ENCODE measurements at regions not wholly inside any gene's neighbourhood (a gene's known extent, or its start where the extent isn't known, plus 50 kb on each side); places are given as distances from the start of the nearest gene placed in this dataset.

GRCh38 chr3:35184775-35185174 lies 454.6 kb upstream of the ARPP21 start:
- DNase-seq (no peak), ATAC-seq (replicated peaks) (no peak)
- no peaks in the 10 kb centered on the region for H3K4me1 Mint-ChIP-seq
- H3K27ac Mint-ChIP-seq: no peak overlapping the region
- H3K36me3 Mint-ChIP-seq: no peaks in the 10 kb centered on the region
- H3K27me3 Mint-ChIP-seq: no peaks in the 10 kb centered on the region
- no peak overlapping the region for H3K4me3 Mint-ChIP-seq
- H3K9me3 Mint-ChIP-seq: peaks cover 10 to 11% of the 10 kb centered on the region in 2 donors

- H3K4me1 Mint-ChIP-seq: no peaks in the 10 kb centered on the region
- no peak for DNase-seq
Measured at GRCh38 chr3:35187908-35188307, 451.4 kb upstream of the ARPP21 start.

DNA sequence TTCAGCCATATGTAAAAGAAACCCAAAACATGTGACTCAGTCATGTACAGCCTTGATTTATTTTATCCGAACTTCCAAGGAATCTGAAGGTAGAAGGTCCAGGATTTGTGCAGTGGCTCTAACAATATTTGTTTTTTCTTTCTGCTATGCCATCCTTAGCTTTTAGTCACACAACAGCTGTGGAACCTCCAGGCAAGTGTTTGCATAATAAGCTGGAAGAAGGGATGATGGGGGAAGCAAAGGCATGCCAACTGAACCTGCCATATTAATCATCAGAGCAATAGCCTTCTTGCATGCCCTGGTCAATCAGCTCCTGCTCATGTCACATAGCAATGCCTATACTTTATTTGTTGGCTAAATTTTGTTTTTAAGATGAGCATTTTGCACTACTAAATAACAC lies 444.7 kb upstream of the ARPP21 start:
- H3K27me3 Mint-ChIP-seq: peaks cover 0 to 5% of the 10 kb centered on the region in 2 donors
- H3K4me1 Mint-ChIP-seq: no peaks in the 10 kb centered on the region
- no peaks in the 10 kb centered on the region for H3K36me3 Mint-ChIP-seq
- H3K9me3 Mint-ChIP-seq: peaks cover 0 to 3% of the 10 kb centered on the region in 2 donors
- no peak overlapping the region for H3K4me3 Mint-ChIP-seq
- no peak for DNase-seq
- no peak for ATAC-seq (replicated peaks)
- no peak overlapping the region for H3K27ac Mint-ChIP-seq

More at GRCh38 chr3:35187908-35188307, 451.4 kb upstream of the ARPP21 start:
- no peak for ATAC-seq (replicated peaks)
- H3K4me3 Mint-ChIP-seq: no peak overlapping the region
- H3K9me3 Mint-ChIP-seq: peaks cover 0 to 1% of the 10 kb centered on the region in 2 donors
- no peaks in the 10 kb centered on the region for H3K36me3 Mint-ChIP-seq
- H3K27me3 Mint-ChIP-seq: no peaks in the 10 kb centered on the region
- H3K27ac Mint-ChIP-seq: no peak overlapping the region

GRCh38 chr3:35198857-35199256 lies 440.5 kb upstream of the ARPP21 start:
- no peaks in the 10 kb centered on the region for H3K36me3 Mint-ChIP-seq
- ATAC-seq (replicated peaks): no peak
- peaks cover 0 to 3% of the 10 kb centered on the region in 2 donors for H3K9me3 Mint-ChIP-seq
- H3K4me1 Mint-ChIP-seq: no peaks in the 10 kb centered on the region
- no peak overlapping the region for H3K4me3 Mint-ChIP-seq
- peaks cover 0 to 5% of the 10 kb centered on the region in 2 donors for H3K27me3 Mint-ChIP-seq
- no peak overlapping the region for H3K27ac Mint-ChIP-seq
- no peak for DNase-seq

GRCh38 chr3:35200056-35200455 lies 439.3 kb upstream of the ARPP21 start:
- H3K4me1 Mint-ChIP-seq: no peaks in the 10 kb centered on the region
- no peak for DNase-seq
- no peak for ATAC-seq (replicated peaks)
- H3K4me3 Mint-ChIP-seq: no peak overlapping the region
- H3K27ac Mint-ChIP-seq: no peak overlapping the region
- H3K27me3 Mint-ChIP-seq: peaks cover 0 to 5% of the 10 kb centered on the region in 2 donors
- peaks cover 0 to 3% of the 10 kb centered on the region in 2 donors for H3K9me3 Mint-ChIP-seq
- no peaks in the 10 kb centered on the region for H3K36me3 Mint-ChIP-seq

DNA sequence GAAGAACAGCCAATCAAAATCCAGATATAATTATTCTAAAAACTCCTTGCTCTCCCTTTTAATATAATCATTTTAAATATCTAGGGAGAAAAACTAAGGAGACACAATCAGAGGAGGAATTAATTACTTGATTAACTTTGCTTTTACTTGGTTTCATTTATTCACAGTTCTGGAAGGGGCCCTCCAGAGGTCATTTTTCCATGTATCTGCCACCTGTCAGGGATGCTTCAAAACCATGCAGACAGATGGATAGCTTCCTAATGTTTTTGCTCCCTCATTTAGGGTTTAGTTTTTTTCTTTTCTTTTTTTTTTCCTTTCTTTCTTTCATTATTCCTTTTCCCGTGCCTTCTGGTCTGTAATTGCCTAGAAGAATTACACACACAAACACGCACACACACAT lies 438.1 kb upstream of the ARPP21 start:
- Mint-ChIP-seq H3K4me3 (no peak overlapping the region), H3K9me3 (peaks cover 0 to 3% of the 10 kb centered on the region in 2 donors), H3K27me3 (peaks cover 0 to 5% of the 10 kb centered on the region in 2 donors), H3K4me1 (no peaks in the 10 kb centered on the region), H3K27ac (no peak overlapping the region), H3K36me3 (no peaks in the 10 kb centered on the region)
- ATAC-seq (replicated peaks) (no peak), DNase-seq (no peak)

DNA sequence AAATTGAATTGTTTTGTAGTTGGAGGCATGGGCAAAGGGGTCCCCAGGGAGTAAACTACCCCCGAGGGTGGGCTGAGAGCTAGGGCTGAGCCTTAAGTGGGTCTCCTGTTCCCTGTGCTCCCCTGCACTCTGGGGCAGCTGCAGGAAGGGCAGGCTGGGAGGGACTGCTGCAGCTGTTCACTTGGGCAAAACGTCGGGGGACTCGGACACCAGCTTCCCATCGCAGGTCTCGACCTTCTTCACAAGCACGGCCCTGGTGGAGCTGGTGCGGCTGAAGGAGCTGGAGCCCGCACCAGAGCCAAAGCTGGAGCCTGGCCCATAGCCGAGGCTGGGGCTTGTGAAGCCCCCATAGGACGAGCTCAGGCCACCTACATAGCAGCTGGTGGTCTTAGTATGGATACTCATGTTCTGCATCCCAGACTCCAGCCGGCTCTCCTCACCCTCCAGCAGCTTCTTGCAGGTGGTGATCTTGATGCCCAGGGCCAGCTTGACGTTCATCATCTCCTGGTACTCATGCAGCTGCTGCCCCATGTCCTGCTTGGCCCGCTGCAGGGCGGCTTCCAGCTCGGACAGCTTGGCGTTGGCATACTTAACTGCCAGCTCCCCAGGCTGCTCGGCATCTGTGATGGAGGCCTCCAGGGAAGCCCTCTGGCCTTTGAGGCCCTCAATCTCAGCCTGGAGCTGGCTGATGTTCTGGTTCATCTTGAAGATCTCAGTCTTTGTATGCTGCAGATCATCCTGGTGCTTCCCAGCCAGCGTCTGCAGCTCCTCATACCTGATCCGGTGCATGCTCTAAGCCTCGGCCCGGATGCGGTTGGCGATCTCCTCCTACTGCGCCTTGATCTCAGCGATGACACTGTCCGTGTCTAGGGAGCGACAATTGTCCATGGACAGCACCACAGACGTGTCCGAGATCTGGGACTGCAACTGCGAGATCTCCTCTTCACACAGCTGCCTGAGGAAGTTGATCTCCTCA lies 423.5 kb upstream of the ARPP21 start:
- ATAC-seq (replicated peaks) (no peak), DNase-seq (no peak)
- Mint-ChIP-seq H3K9me3 (peaks cover 3 to 5% of the 10 kb centered on the region in 2 donors), H3K27me3 (peaks cover 0 to 6% of the 10 kb centered on the region in 2 donors), H3K36me3 (no peaks in the 10 kb centered on the region), H3K27ac (no peak overlapping the region), H3K4me1 (no peaks in the 10 kb centered on the region), H3K4me3 (no peak overlapping the region)

DNA sequence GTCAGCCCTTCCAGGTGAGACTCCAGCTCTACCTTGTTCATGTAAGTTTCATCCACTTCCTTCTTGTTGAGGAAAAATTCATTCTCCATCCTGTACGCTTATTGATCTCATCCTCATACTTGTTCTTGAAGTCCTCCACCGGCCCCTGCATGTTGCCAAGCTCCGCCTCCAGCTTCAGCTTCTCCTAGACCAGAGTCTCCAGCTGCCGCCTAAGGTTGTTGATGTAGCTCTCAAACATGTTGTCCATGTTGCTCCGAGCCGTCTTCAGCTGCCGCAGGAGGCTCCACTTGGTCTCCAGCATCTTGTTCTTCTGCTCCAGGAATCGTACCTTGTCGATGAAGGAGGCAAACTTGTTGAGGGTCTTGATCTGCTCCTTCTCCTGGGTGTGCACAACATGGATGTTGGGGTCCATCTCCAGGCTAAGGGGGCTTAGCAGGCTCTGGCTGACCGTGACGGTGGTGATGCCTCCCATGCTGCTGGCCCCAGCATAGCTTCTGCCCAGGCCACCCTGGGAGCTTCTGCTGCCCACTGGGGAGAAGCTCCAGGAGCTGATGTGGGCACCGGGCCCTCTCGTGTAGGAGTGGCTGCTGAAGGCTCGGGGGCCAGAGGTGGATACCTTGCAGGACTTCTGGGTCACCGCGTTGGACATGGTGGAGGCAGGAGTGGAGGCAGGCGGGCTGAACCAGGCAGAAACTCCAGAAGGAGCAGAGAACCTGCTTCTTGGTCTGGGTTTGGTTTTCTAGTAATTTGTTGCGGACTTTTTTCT lies 422.6 kb upstream of the ARPP21 start:
- Mint-ChIP-seq H3K4me1 (no peaks in the 10 kb centered on the region), H3K36me3 (no peaks in the 10 kb centered on the region), H3K27me3 (peaks cover 0 to 6% of the 10 kb centered on the region in 2 donors), H3K4me3 (no peak overlapping the region), H3K9me3 (peaks cover 3 to 5% of the 10 kb centered on the region in 2 donors), H3K27ac (no peak overlapping the region)
- ATAC-seq (replicated peaks) (no peak), DNase-seq (no peak)

DNA sequence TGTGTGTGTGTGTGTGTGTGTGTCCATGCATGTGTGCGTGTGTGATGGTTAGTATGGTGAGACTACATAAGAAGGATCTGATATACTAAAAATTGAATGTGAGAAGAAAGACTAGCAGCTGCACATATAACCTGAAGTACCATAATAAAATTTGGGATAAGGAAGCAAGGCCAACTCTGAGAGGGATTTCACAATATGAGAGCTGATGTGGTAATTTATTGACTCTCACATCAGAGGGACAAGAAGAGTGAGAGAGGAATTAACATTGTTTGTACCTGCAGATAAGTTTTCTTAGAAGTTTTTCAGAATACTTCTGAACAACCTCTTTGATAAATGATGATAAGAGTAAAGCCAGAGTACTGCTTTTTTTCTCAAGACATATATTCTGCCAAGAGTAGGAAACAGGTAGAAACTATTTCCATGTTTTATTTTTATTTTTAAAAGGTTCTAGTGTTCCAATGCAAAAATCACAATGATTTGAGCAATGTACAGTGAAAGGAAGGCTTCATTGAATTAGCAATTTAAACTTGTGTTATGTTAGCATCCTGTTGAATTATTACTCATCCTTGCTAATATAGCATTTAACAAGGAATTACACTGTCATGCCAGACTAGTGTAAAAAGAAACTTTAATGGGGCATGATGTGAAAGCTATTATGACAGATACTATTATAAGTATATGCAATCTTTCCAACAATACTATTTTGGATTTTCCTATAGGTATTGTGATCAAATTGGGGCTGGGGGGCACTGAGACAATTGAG lies 415.5 kb upstream of the ARPP21 start:
- Mint-ChIP-seq H3K4me1 (no peaks in the 10 kb centered on the region), H3K27me3 (no peaks in the 10 kb centered on the region), H3K27ac (no peak overlapping the region), H3K4me3 (no peak overlapping the region), H3K9me3 (no peaks in the 10 kb centered on the region), H3K36me3 (no peaks in the 10 kb centered on the region)
- ATAC-seq (replicated peaks): no peak
- DNase-seq: no peak

- ATAC-seq (replicated peaks): no peak
- H3K36me3 Mint-ChIP-seq: no peaks in the 10 kb centered on the region
- H3K9me3 Mint-ChIP-seq: no peaks in the 10 kb centered on the region
- H3K27me3 Mint-ChIP-seq: no peaks in the 10 kb centered on the region
- no peak for DNase-seq
- H3K4me1 Mint-ChIP-seq: no peaks in the 10 kb centered on the region
- H3K27ac Mint-ChIP-seq: no peak overlapping the region
- no peak overlapping the region for H3K4me3 Mint-ChIP-seq
Measured at GRCh38 chr3:35224565-35225295, 414.6 kb upstream of the ARPP21 start.

- ATAC-seq (replicated peaks): no peak
- Mint-ChIP-seq H3K27me3 (no peaks in the 10 kb centered on the region), H3K36me3 (no peaks in the 10 kb centered on the region)
Measured at GRCh38 chr3:35241236-35241635, 398.1 kb upstream of the ARPP21 start.

GRCh38 chr3:35254917-35255316 lies 384.4 kb upstream of the ARPP21 start:
- no peaks in the 10 kb centered on the region for H3K36me3 Mint-ChIP-seq
- no peak for ATAC-seq (replicated peaks)
- no peaks in the 10 kb centered on the region for H3K4me1 Mint-ChIP-seq
- no peak overlapping the region for H3K27ac Mint-ChIP-seq
- H3K4me3 Mint-ChIP-seq: no peak overlapping the region
- peaks cover 0 to 5% of the 10 kb centered on the region in 2 donors for H3K9me3 Mint-ChIP-seq
- DNase-seq: no peak
- peaks cover 0 to 5% of the 10 kb centered on the region in 2 donors for H3K27me3 Mint-ChIP-seq

More at GRCh38 chr3:35241236-35241635, 398.1 kb upstream of the ARPP21 start:
- Mint-ChIP-seq H3K4me1 (no peaks in the 10 kb centered on the region), H3K27ac (no peak overlapping the region), H3K4me3 (no peak overlapping the region), H3K9me3 (no peaks in the 10 kb centered on the region)
- no peak for DNase-seq

- ATAC-seq (replicated peaks) (no peak), DNase-seq (no peak)
- H3K4me1 Mint-ChIP-seq: no peaks in the 10 kb centered on the region
- peaks cover 3 to 5% of the 10 kb centered on the region in 2 donors for H3K9me3 Mint-ChIP-seq
- no peak overlapping the region for H3K27ac Mint-ChIP-seq
- no peaks in the 10 kb centered on the region for H3K36me3 Mint-ChIP-seq
- H3K27me3 Mint-ChIP-seq: peaks cover 0 to 3% of the 10 kb centered on the region in 2 donors
- no peak overlapping the region for H3K4me3 Mint-ChIP-seq
Measured at GRCh38 chr3:35257641-35258040, 381.7 kb upstream of the ARPP21 start.

All from stimulated activated naive B cell treated with anti-CD40 and anti-IgM and Interleukin-4, amounts not matched to agents 10 μg/mL and 1 μg/mL and 100 μg/mL, for 72 hours (primary cell).